Parathyroid adenoma (tissue), 2 donors: ENCODE measurements at regions not wholly inside any gene's neighbourhood (a gene's known extent, or its start where the extent isn't known, plus 50 kb on each side); places are given as distances from the start of the nearest gene placed in this dataset.

Experiments used
- H2AFZ ChIP-seq: fragments of 300-600 bp; sonication (generic); one replicate; pipeline ENCODE4 v1.7.0; 2017; ENCODE audit warnings: antibody characterized with exemption, mild to moderate bottlenecking
- H3K27ac ChIP-seq: fragments of 300-600 bp; sonication (generic); one replicate; pipeline ENCODE4 v1.7.0; 2017
- H3K27me3 ChIP-seq: fragments of 300-600 bp; sonication (generic); one replicate; pipeline ENCODE4 v1.7.0; 2017; ENCODE audit warnings: low read length; ENCODE audit not compliant: control insufficient read depth, insufficient read depth
- H3K36me3 ChIP-seq: fragments of 300-600 bp; sonication (generic); one replicate; pipeline ENCODE4 v1.7.0; 2017; ENCODE audit warnings: low read length; ENCODE audit not compliant: control insufficient read depth, insufficient read depth
- H3K4me1 ChIP-seq: fragments of 300-600 bp; sonication (generic); one replicate; pipeline ENCODE4 v1.7.0; 2017; ENCODE audit warnings: control low read depth
- H3K4me2 ChIP-seq: fragments of 300-600 bp; sonication (generic); one replicate; pipeline ENCODE4 v1.7.0; 2017; ENCODE audit warnings: low read length
- H3K4me3 ChIP-seq: fragments of 300-600 bp; sonication (generic); one replicate; pipeline ENCODE4 v1.7.0; 2017; ENCODE audit warnings: low read depth, low read length
- H3K79me2 ChIP-seq: fragments of 300-600 bp; sonication (generic); one replicate; pipeline ENCODE4 v1.7.0; 2017; ENCODE audit warnings: control low read depth
- H3K9ac ChIP-seq: fragments of 300-600 bp; sonication (generic); one replicate; pipeline ENCODE4 v1.7.0; 2017; ENCODE audit warnings: mild to moderate bottlenecking
- H3K9me3 ChIP-seq: fragments of 300-600 bp; sonication (generic); one replicate; pipeline ENCODE4 v1.7.0; 2017; ENCODE audit warnings: low read length; ENCODE audit not compliant: control insufficient read depth
- TF ChIP-seq, protein P1 (sequence below): fragments of 300-600 bp; sonication (generic); IDR thresholded peaks from one replicate; pipeline ENCODE4 v1.7.0; 2017; ENCODE audit warnings: antibody characterized with exemption, mild to moderate bottlenecking
- donor health status: primary hyperparathyroidism.

DNA sequence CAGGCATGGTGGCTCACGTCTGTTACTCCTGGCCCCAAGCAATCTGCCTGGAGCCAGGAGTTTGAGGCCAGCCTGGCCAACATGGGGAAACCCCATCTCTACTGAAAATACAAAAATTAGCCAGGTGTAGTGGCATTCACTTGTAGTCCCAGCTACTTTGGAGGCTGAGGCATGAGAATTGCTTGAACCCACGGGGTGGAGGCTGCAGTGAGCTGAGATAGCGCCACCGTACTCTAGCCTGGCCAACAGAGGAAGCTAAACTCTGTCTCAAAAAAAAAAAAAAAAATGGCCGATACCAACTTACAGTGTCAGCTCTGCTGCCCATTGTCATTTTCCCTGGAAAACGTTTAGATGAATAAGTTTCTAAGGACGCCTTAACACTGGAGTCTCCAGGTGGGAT lies 489.9 kb downstream of the TFAP2A start:
- no peaks in the 10 kb centered on the region for H3K27me3 ChIP-seq
- H3K4me3 ChIP-seq, result no peak overlapping the region
- H3K9me3 ChIP-seq, result no peaks in the 10 kb centered on the region
- no peak overlapping the region for H2AFZ ChIP-seq
- H3K4me1 ChIP-seq, result no peaks in the 10 kb centered on the region
- TF ChIP-seq, protein P1, sequence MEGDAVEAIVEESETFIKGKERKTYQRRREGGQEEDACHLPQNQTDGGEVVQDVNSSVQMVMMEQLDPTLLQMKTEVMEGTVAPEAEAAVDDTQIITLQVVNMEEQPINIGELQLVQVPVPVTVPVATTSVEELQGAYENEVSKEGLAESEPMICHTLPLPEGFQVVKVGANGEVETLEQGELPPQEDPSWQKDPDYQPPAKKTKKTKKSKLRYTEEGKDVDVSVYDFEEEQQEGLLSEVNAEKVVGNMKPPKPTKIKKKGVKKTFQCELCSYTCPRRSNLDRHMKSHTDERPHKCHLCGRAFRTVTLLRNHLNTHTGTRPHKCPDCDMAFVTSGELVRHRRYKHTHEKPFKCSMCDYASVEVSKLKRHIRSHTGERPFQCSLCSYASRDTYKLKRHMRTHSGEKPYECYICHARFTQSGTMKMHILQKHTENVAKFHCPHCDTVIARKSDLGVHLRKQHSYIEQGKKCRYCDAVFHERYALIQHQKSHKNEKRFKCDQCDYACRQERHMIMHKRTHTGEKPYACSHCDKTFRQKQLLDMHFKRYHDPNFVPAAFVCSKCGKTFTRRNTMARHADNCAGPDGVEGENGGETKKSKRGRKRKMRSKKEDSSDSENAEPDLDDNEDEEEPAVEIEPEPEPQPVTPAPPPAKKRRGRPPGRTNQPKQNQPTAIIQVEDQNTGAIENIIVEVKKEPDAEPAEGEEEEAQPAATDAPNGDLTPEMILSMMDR, result no peak
- H3K4me2 ChIP-seq, result no peak overlapping the region
- no peaks in the 10 kb centered on the region for H3K36me3 ChIP-seq
- H3K27ac ChIP-seq, result no peak overlapping the region
- no peak overlapping the region for H3K9ac ChIP-seq
- no peaks in the 10 kb centered on the region for H3K79me2 ChIP-seq

DNA sequence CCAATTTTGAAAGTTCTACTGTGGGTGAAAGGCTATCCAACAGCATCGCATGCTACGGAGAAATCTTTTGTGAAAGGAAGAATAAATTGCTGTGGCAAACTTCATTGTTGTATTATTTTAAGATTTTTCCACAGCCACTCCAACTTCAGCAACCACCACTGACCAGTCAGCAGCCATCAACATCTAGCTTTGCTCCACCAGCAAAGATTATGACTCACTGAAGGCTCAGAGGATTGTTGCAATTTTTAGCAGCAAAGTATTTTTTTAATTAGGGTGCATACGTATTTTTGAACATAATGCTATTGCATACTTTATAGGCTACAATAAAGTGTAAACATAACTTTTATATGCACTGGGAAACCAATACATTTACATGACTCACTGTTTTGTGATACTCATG lies 493.5 kb downstream of the TFAP2A start:
- Histone ChIP-seq H3K4me3 (no peak overlapping the region), H3K9me3 (no peaks in the 10 kb centered on the region), H3K79me2 (no peaks in the 10 kb centered on the region), H3K4me2 (no peak overlapping the region), H2AFZ (no peak overlapping the region), H3K4me1 (no peaks in the 10 kb centered on the region), H3K27ac (no peak overlapping the region), H3K9ac (no peak overlapping the region), H3K36me3 (no peaks in the 10 kb centered on the region), H3K27me3 (no peaks in the 10 kb centered on the region)
- TF ChIP-seq, protein P1, result no peak

DNA sequence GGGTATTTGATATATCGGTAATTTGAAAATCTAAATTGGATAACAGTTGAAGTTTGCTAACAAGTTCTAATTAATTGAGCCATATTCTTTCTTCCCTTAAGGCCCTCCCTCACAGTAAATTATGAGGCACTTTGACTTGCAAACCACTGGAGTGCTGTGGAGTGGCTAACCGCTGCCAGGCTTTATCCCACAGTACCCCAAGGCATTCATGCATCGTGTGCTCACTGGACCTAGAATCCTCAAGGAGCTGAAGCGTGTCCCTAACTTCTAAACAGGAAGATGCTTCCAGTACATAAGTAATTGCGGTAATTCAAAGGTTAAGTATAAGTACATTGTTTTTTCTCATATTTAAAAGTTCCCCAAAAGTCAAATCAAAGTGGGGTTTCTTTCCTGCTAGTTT lies 499.9 kb downstream of the TFAP2A start:
- no peak overlapping the region for H2AFZ ChIP-seq
- no peaks in the 10 kb centered on the region for H3K79me2 ChIP-seq
- H3K9ac ChIP-seq, result no peak overlapping the region
- no peak overlapping the region for H3K4me3 ChIP-seq
- TF ChIP-seq, protein P1, result no peak
- H3K27me3 ChIP-seq, result no peaks in the 10 kb centered on the region
- no peak overlapping the region for H3K27ac ChIP-seq
- no peaks in the 10 kb centered on the region for H3K4me1 ChIP-seq
- no peaks in the 10 kb centered on the region for H3K9me3 ChIP-seq
- H3K4me2 ChIP-seq, result no peak overlapping the region
- H3K36me3 ChIP-seq, result no peaks in the 10 kb centered on the region

DNA sequence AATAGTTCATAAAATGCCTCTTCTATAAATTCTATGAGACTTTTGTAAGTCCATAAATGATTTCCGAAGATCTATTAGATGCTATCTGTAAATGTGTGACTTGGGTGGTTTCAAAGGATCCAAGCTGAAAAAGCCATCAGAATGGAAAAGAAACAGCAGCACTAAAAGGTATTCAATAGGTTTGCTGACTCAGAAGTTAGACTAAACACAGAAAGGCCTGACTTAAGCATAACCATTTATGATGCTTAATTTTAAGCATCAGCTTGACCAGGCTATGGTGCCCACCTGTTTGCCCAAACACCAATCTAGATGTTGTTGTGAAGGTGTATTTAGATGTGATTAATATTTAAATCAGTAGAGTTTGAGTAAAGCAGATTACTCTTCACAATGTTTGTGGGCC lies 513.5 kb downstream of the TFAP2A start:
- TF ChIP-seq, protein P1, result no peak
- H3K27ac ChIP-seq, result no peak overlapping the region
- no peaks in the 10 kb centered on the region for H3K27me3 ChIP-seq
- no peaks in the 10 kb centered on the region for H3K36me3 ChIP-seq
- H3K9me3 ChIP-seq, result no peaks in the 10 kb centered on the region
- no peak overlapping the region for H3K4me2 ChIP-seq
- H3K4me1 ChIP-seq, result no peaks in the 10 kb centered on the region
- no peaks in the 10 kb centered on the region for H3K79me2 ChIP-seq
- no peak overlapping the region for H2AFZ ChIP-seq
- H3K9ac ChIP-seq, result no peak overlapping the region
- H3K4me3 ChIP-seq, result no peak overlapping the region

DNA sequence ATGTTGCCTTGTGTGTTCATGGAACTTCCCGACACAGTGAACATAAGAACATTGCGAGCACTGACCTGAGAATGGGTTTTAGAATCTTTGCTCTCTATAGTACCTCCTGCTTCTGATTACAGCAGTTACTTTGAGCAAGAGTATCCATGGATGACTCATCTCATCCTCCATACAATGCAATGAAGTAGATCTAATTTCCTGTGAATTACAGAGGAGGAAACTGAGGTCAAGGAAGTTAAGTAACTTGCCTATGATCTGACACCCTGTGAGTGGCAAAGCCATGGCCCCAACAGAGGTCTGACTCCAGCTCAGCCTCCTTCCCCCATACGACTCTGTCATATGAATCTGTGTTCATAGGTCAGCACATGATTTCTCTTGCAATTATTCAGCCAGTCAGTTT lies 518.1 kb downstream of the TFAP2A start:
- H3K27ac ChIP-seq, result no peak overlapping the region
- no peak overlapping the region for H3K4me2 ChIP-seq
- no peaks in the 10 kb centered on the region for H3K79me2 ChIP-seq
- H3K9ac ChIP-seq, result no peak overlapping the region
- H3K4me1 ChIP-seq, result no peaks in the 10 kb centered on the region
- H3K9me3 ChIP-seq, result no peaks in the 10 kb centered on the region
- no peak overlapping the region for H3K4me3 ChIP-seq
- no peaks in the 10 kb centered on the region for H3K27me3 ChIP-seq
- no peak overlapping the region for H2AFZ ChIP-seq
- TF ChIP-seq, protein P1, result no peak
- H3K36me3 ChIP-seq, result no peaks in the 10 kb centered on the region
